ENCODE measurements at regions not wholly inside any gene's neighbourhood (a gene's known extent, or its start where the extent isn't known, plus 50 kb on each side); places are given as distances from the start of the nearest gene placed in this dataset.

DNA sequence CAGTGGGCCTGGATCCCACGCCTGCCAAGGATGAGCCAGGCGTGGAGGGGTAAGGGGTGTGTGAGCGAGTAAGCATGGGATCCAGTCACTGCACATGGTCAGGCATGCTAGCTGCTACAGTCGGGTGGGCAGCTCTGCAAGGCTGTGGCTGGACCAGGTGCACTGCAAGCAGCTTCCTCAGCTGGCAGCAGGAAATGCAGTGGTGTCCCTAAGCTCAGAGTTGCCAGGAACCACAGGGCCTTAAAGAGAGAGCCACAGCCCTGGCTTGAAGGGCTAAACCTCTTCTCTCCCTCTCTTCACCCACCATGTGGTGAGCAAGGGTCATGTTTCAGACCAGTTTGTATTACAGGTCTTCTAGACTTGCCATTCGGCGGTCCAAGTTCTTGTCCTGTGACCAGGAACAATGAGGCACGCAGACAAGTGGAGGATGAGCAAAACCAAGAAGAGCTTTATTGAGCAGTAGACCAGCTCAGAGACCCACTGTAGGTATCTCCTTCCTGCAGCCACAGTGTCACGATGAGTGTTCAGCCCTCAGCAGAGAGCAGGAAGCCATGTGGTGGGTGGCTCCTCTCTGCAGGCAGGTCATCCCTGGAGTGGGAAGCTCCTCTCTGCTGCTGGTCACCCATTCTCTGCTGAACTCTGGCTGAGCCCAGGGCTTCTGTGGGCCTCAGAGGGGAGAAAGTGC lies 511.9 kb downstream of the PYDC2 start:
- no peaks in the 10 kb centered on the region for H3K4me1 ChIP-seq (ENCODE audit: control insufficient read depth in 4 of 4, insufficient read depth in 4 of 4, low read length in 3 of 4)
- TF ChIP-seq HNF4A (conservative IDR thresholded peaks at IDR 0.05) (no peak), TAF1 (conservative IDR thresholded peaks at IDR 0.05) (no peak), HNF4G (IDR thresholded peaks at IDR 0.05) (no peak)
- TF ChIP-seq, protein P1, sequence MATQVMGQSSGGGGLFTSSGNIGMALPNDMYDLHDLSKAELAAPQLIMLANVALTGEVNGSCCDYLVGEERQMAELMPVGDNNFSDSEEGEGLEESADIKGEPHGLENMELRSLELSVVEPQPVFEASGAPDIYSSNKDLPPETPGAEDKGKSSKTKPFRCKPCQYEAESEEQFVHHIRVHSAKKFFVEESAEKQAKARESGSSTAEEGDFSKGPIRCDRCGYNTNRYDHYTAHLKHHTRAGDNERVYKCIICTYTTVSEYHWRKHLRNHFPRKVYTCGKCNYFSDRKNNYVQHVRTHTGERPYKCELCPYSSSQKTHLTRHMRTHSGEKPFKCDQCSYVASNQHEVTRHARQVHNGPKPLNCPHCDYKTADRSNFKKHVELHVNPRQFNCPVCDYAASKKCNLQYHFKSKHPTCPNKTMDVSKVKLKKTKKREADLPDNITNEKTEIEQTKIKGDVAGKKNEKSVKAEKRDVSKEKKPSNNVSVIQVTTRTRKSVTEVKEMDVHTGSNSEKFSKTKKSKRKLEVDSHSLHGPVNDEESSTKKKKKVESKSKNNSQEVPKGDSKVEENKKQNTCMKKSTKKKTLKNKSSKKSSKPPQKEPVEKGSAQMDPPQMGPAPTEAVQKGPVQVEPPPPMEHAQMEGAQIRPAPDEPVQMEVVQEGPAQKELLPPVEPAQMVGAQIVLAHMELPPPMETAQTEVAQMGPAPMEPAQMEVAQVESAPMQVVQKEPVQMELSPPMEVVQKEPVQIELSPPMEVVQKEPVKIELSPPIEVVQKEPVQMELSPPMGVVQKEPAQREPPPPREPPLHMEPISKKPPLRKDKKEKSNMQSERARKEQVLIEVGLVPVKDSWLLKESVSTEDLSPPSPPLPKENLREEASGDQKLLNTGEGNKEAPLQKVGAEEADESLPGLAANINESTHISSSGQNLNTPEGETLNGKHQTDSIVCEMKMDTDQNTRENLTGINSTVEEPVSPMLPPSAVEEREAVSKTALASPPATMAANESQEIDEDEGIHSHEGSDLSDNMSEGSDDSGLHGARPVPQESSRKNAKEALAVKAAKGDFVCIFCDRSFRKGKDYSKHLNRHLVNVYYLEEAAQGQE (IDR thresholded peaks at IDR 0.05), result no peak
- no peak overlapping the region for H3K27ac ChIP-seq (ENCODE audit: low read depth in 1 of 2, low read length in 2 of 2)
- H3K9ac ChIP-seq (ENCODE audit: low read depth in 1 of 2, low read length in 2 of 2), result no peak overlapping the region
- H3K36me3 ChIP-seq (ENCODE audit: control insufficient read depth in 4 of 4, insufficient read depth in 3 of 4, low read depth in 1 of 4, low read length in 3 of 4), result no peaks in the 10 kb centered on the region
- H3K27me3 ChIP-seq (ENCODE audit: control insufficient read depth in 4 of 4, insufficient read depth in 4 of 4, low read length in 3 of 4), result no peaks in the 10 kb centered on the region
- H3K4me3 ChIP-seq (ENCODE audit: low read depth in 1 of 3, low read length in 3 of 3), result no peak overlapping the region
- no peaks in the 10 kb centered on the region for H3K9me3 ChIP-seq (ENCODE audit: control insufficient read depth in 4 of 4, low read length in 3 of 4)
- DNase-seq (ENCODE audit: low spot score), result no peak
- 92% methylated on average over 8 of the region's 8 CpGs for WGBS

DNA sequence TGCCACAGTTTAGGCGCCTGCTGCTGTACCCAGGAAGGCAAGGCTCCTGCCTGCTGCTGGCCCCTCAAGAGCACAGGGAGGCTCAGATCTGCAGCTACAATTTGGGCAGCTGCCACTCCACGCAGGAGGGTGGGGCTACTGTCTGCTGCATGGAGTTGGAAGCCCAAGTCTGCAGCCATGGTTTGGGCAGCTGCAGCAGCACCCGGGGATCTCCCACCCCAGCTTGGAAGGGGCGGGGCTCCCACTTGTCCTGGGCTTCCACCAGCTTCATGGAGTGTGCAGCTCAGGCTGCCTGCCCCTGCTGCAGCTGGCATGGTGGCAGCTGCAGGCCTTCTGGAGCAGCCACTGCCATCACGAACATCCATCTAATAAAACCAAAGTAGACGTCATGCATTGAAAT lies 512.9 kb downstream of the PYDC2 start:
- no peaks in the 10 kb centered on the region for H3K4me1 ChIP-seq (ENCODE audit: control insufficient read depth in 4 of 4, insufficient read depth in 4 of 4, low read length in 3 of 4)
- H3K36me3 ChIP-seq (ENCODE audit: control insufficient read depth in 4 of 4, insufficient read depth in 3 of 4, low read depth in 1 of 4, low read length in 3 of 4), result no peaks in the 10 kb centered on the region
- WGBS, result 65% methylated on average over 6 of the region's 6 CpGs
- H3K9ac ChIP-seq (ENCODE audit: low read depth in 1 of 2, low read length in 2 of 2), result no peak overlapping the region
- no peak for TF ChIP-seq NR2F2 (IDR thresholded peaks at IDR 0.05)
- no peak for TF ChIP-seq RXRA (IDR thresholded peaks at IDR 0.05)
- TF ChIP-seq YY1 (IDR thresholded peaks at IDR 0.05), result no peak
- TF ChIP-seq GABPA (IDR thresholded peaks at IDR 0.05 in 1 of 2, conservative IDR thresholded peaks at IDR 0.05 in 1 of 2), result no peak
- no peak for TF ChIP-seq TAF1 (conservative IDR thresholded peaks at IDR 0.05)
- no peak for TF ChIP-seq FOXA2 (IDR thresholded peaks at IDR 0.05)
- no peak for TF ChIP-seq FOXA1 (IDR thresholded peaks at IDR 0.05)
- no peak for TF ChIP-seq SP1 (IDR thresholded peaks at IDR 0.05)
- TF ChIP-seq, protein P2, sequence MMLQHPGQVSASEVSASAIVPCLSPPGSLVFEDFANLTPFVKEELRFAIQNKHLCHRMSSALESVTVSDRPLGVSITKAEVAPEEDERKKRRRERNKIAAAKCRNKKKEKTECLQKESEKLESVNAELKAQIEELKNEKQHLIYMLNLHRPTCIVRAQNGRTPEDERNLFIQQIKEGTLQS (IDR thresholded peaks at IDR 0.05), result no peak
- no peak for TF ChIP-seq RAD21 (IDR thresholded peaks at IDR 0.05)
- TF ChIP-seq HNF4A (conservative IDR thresholded peaks at IDR 0.05), result no peak
- TF ChIP-seq, protein P1 (IDR thresholded peaks at IDR 0.05), result no peak
- no peak for TF ChIP-seq HNF4G (IDR thresholded peaks at IDR 0.05)
- TF ChIP-seq, protein P3, sequence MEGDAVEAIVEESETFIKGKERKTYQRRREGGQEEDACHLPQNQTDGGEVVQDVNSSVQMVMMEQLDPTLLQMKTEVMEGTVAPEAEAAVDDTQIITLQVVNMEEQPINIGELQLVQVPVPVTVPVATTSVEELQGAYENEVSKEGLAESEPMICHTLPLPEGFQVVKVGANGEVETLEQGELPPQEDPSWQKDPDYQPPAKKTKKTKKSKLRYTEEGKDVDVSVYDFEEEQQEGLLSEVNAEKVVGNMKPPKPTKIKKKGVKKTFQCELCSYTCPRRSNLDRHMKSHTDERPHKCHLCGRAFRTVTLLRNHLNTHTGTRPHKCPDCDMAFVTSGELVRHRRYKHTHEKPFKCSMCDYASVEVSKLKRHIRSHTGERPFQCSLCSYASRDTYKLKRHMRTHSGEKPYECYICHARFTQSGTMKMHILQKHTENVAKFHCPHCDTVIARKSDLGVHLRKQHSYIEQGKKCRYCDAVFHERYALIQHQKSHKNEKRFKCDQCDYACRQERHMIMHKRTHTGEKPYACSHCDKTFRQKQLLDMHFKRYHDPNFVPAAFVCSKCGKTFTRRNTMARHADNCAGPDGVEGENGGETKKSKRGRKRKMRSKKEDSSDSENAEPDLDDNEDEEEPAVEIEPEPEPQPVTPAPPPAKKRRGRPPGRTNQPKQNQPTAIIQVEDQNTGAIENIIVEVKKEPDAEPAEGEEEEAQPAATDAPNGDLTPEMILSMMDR (IDR thresholded peaks at IDR 0.05; ENCODE audit: low read depth, low read length, missing input control), result no peak
- no peak overlapping the region for H3K27ac ChIP-seq (ENCODE audit: low read depth in 1 of 2, low read length in 2 of 2)
- no peaks in the 10 kb centered on the region for H3K9me3 ChIP-seq (ENCODE audit: control insufficient read depth in 4 of 4, low read length in 3 of 4)
- H3K4me3 ChIP-seq (ENCODE audit: low read depth in 1 of 3, low read length in 3 of 3), result no peak overlapping the region
- DNase-seq (ENCODE audit: low spot score), result no peak
- H3K27me3 ChIP-seq (ENCODE audit: control insufficient read depth in 4 of 4, insufficient read depth in 4 of 4, low read length in 3 of 4), result no peaks in the 10 kb centered on the region

All from liver (tissue), 8 donors.